T-cell (primary cell): ENCODE measurements at regions not wholly inside any gene's neighbourhood (a gene's known extent, or its start where the extent isn't known, plus 50 kb on each side); places are given as distances from the start of the nearest gene placed in this dataset.
"Not testable (repeated sequence)": the region's sequence is repeated elsewhere in the genome, so short reads cannot be mapped to it uniquely, and the experiment has no call there.

ENCODE experiments used
- ATAC-seq, 4 experiments: fragments of 200-7000 bp in 3 of 4; fragments of 150-1000 bp in 1 of 4; cut with Tn5 transposase; replicated peaks in 1 of 4; 1 replicate in 3 of 4; 2 replicates in 1 of 4; pipeline ENCODE4 v1.10.0; 2021; ENCODE audit warnings: moderate library complexity in 3 of 4, mild to moderate bottlenecking in 2 of 4, moderate number of reproducible peaks in 1 of 4
- CTCF ChIA-PET, 2 donors: fragments of 300-600 bp; sonication (Branson Sonifier 250); formaldehyde crosslinking; loops; one replicate each; lab custom pipeline; 2022; ENCODE audit warnings: antibody characterized with exemption in 2 of 2; lab: Charles Lee
- POLR2A ChIA-PET, 2 donors: fragments of 300-600 bp; sonication (Branson Sonifier 250); formaldehyde crosslinking; loops; one replicate each; lab custom pipeline; 2022; ENCODE audit warnings: antibody characterized with exemption in 2 of 2; lab: Charles Lee
- DNase-seq, 35 experiments: peaks; one replicate each; pipeline versions ENCODE4 v3.0.0 to v3.0.0-alpha.2; 2013 to 2023
- H3K27ac ChIP-seq: one replicate; pipeline ENCODE4 v1.5.1; 2013; ENCODE audit warnings: low read length
- H3K27me3 ChIP-seq, 2 experiments: replicated peaks in 1 of 2; 1 replicate in 1 of 2; 2 replicates in 1 of 2; pipeline versions ENCODE4 v1.6.1 to v1.7.0; 2013; ENCODE audit warnings: low read length in 1 of 2, mixed read lengths in 1 of 2; ENCODE audit not compliant: control insufficient read depth in 2 of 2, insufficient read depth in 2 of 2; ENCODE audit errors: extremely low read depth in 1 of 2
- H3K36me3 ChIP-seq, 2 donors: 1 replicate in 1 of 2; 2 replicates in 1 of 2; pipeline versions ENCODE4 v1.6.1 to v1.7.0; 2013; ENCODE audit warnings: low read length in 1 of 2; ENCODE audit not compliant: control insufficient read depth in 2 of 2, insufficient read depth in 1 of 2; ENCODE audit errors: extremely low read depth in 1 of 2
- H3K4me1 ChIP-seq, 2 experiments: 1 replicate in 1 of 2; 2 replicates in 1 of 2; pipeline versions ENCODE4 v1.6.1 to v1.7.0; 2013; ENCODE audit warnings: low read length in 2 of 2, mixed read lengths in 1 of 2; ENCODE audit not compliant: insufficient read depth in 2 of 2, control insufficient read depth in 1 of 2; ENCODE audit errors: extremely low read depth in 1 of 2
- H3K4me3 ChIP-seq, 2 donors: 1 replicate in 1 of 2; 2 replicates in 1 of 2; pipeline versions ENCODE4 v1.5.1 to v1.7.0; 2013; ENCODE audit warnings: mild to moderate bottlenecking in 2 of 2, low read length in 1 of 2, moderate library complexity in 1 of 2; ENCODE audit not compliant: control insufficient read depth in 1 of 2; ENCODE audit errors: extremely low read depth in 1 of 2
- H3K9me3 ChIP-seq: 2 replicates; pipeline ENCODE4 v1.7.0; 2013
- H3K27ac Mint-ChIP-seq, 2 donors: one replicate each; pipeline ENCODE4 v1.8.0; 2020 to 2021; ENCODE audit warnings: mild to moderate bottlenecking in 2 of 2, mixed read lengths in 2 of 2
- H3K27me3 Mint-ChIP-seq, 2 donors: one replicate each; pipeline ENCODE4 v1.8.0; 2021 to 2022; ENCODE audit warnings: mixed read lengths in 2 of 2
- H3K36me3 Mint-ChIP-seq: one replicate; pipeline ENCODE4 v1.8.0; 2021; ENCODE audit warnings: mixed read lengths
- H3K4me1 Mint-ChIP-seq, 3 donors: one replicate each; pipeline ENCODE4 v1.8.0; 2020 to 2022; ENCODE audit warnings: mixed read lengths in 3 of 3, mild to moderate bottlenecking in 1 of 3
- H3K4me3 Mint-ChIP-seq, 3 donors: one replicate each; pipeline ENCODE4 v1.8.0; 2020 to 2022; ENCODE audit warnings: mild to moderate bottlenecking in 3 of 3, mixed read lengths in 3 of 3, moderate library complexity in 3 of 3
- H3K9me3 Mint-ChIP-seq, 3 donors: one replicate each; pipeline ENCODE4 v1.8.0; 2020 to 2022; ENCODE audit warnings: mixed read lengths in 3 of 3
- WGBS: methylation state at CpG from one replicate; pipeline ENCODE4 v1.1.5; 2013; ENCODE audit warnings: missing lambda C conversion rate; ENCODE audit not compliant: insufficient coverage; 5-methylcytosine and 5-hydroxymethylcytosine counted together

DNA sequence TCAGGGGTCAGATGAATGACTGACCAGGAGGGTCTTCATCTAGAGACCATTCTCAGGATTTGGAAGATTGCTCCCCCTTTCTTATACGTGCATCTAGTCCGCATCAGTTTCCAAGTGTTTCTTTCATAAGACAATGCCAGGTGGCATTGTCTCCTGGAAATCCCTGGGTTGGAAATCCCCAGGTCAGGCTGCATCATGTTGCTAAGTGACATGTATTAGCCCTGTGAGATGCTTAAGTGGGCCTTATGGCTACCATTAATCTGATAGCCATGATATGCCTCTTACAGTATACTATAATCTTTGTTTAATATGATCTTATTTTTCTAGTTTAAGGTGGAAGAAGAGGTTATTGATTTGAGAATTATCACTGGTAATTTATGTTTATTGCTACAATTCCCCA, 92.8 kb downstream of the DIO3 start:
- no CpG with 5 or more reads among the region's 2 CpGs for WGBS
- peaks cover 0 to 3% of the 10 kb centered on the region in 2 experiments for H3K27me3 ChIP-seq
- Mint-ChIP-seq H3K4me1 (no peaks in the 10 kb centered on the region), H3K27ac (no peak overlapping the region), H3K27me3 (peaks cover 36 to 37% of the 10 kb centered on the region in 2 donors), H3K9me3 (peaks cover 0 to 10% (median 6%) of the 10 kb centered on the region in 3 donors), H3K36me3 (no peaks in the 10 kb centered on the region), H3K4me3 (no peak overlapping the region)
- CTCF ChIA-PET: no interaction called here
- POLR2A ChIA-PET: no interaction called here
- no peaks in the 10 kb centered on the region for H3K36me3 ChIP-seq
- H3K4me3 ChIP-seq: no peak overlapping the region
- H3K27ac ChIP-seq: no peak overlapping the region
- ATAC-seq (no peak), DNase-seq (no peak)
- no peaks in the 10 kb centered on the region for H3K9me3 ChIP-seq
- no peaks in the 10 kb centered on the region for H3K4me1 ChIP-seq

DNA sequence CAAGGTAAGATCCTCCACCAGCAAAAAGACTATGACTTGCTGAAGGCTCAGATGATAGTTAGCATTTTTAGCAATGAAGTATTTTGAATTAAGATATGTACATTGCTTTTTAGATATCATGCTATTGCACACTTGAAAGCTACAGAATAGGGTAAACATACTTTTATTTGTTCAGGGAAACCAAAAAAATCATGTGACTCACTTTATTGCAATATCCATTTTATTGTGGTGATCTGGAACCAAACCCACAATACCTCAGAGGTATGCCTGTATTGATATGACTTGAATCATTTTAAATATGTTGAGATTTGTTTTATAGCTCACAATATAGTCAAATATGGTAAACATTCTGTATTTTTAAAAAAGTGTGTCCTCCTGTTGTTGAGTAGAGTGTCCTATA, 96.1 kb downstream of the DIO3 start:
- POLR2A ChIA-PET: no interaction called here
- Histone ChIP-seq H3K9me3 (no peaks in the 10 kb centered on the region), H3K4me3 (no peak overlapping the region), H3K27ac (no peak overlapping the region), H3K36me3 (no peaks in the 10 kb centered on the region), H3K4me1 (no peaks in the 10 kb centered on the region), H3K27me3 (peaks cover 0 to 3% of the 10 kb centered on the region in 2 experiments)
- Mint-ChIP-seq H3K36me3 (no peaks in the 10 kb centered on the region), H3K4me3 (no peak overlapping the region), H3K9me3 (no peaks in the 10 kb centered on the region), H3K27me3 (peaks cover 36 to 41% of the 10 kb centered on the region in 2 donors), H3K27ac (no peak overlapping the region), H3K4me1 (no peaks in the 10 kb centered on the region)
- ATAC-seq (no peak), DNase-seq (no peak)
- CTCF ChIA-PET: no interaction called here

DNA sequence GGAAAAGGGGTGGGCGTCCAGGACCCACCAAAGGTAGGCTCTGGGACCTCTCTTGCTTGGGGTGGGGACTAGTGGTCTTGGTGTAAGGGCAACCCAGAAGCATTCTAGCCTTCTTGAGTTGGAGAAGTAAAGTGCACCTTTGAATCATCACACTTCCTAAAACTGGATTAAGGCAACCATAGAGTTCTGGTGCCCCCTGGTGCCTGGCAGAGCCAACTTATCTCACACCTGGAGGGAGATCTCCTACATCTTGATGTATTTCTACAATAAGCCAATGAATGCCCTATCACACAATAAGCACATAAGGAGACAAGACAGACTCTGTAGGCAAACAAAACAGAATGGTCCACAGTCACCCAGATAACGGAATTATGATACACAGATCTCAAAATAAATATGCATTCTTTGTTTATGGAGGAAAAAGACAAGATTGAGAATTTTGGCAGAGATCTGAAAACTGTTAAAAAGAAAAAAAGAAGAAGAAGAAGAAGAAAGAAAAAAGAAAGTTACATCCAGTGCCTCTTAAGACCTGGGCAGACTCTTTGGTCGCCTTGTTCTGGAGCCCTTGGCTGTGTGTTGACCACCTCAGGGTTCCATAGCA, 95.9 kb upstream of the PPP2R5C start:
- peak in 17 of 35 experiments; percentile 2 to 42 (median 10) for DNase-seq
- H3K36me3 Mint-ChIP-seq: peaks cover 6% of the 10 kb centered on the region
- H3K9me3 Mint-ChIP-seq: peaks cover 6 to 21% (median 16%) of the 10 kb centered on the region in 3 donors

DNA sequence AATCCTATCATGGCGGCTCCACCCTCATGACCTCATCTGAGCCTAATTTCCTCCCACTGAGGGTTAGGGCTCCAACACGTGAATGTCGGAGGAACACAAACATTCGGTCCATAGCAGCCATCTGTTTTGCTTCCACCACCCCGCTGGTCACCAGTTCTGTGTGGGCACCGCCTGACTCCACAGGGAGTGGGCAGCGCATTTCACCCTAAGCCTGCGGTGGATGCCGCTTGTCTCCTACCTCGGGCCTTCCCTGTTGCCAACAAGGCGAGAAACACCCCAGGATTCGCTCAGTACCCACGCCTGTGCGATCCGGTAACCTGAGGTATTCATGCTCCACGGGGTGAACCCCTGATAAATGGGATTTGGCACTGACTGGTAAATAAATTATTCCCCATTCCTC, 95.2 kb upstream of the PPP2R5C start:
- Mint-ChIP-seq H3K4me1 (no peaks in the 10 kb centered on the region), H3K36me3 (peaks cover 6% of the 10 kb centered on the region), H3K27ac (no peak overlapping the region), H3K9me3 (peaks cover 9 to 26% (median 16%) of the 10 kb centered on the region in 3 donors), H3K4me3 (no peak overlapping the region), H3K27me3 (peaks cover 39 to 40% of the 10 kb centered on the region in 2 donors)
- Histone ChIP-seq H3K4me3 (no peak overlapping the region), H3K4me1 (no peaks in the 10 kb centered on the region), H3K27ac (no peak overlapping the region), H3K9me3 (peaks cover 3% of the 10 kb centered on the region), H3K36me3 (no peaks in the 10 kb centered on the region), H3K27me3 (peaks cover 0 to 27% of the 10 kb centered on the region in 2 experiments)
- ChIA-PET POLR2A (no interaction called here), CTCF (no interaction called here)
- WGBS: 80% methylated on average over 9 of the region's 16 CpGs
- DNase-seq (no peak), ATAC-seq (no peak)

More for the DNA sequence above, 95.9 kb upstream of the PPP2R5C start:
- H3K4me1 Mint-ChIP-seq: no peaks in the 10 kb centered on the region
- Histone ChIP-seq H3K27ac (no peak overlapping the region), H3K27me3 (peaks cover 0 to 27% of the 10 kb centered on the region in 2 experiments), H3K4me1 (no peaks in the 10 kb centered on the region), H3K4me3 (no peak overlapping the region), H3K36me3 (no peaks in the 10 kb centered on the region), H3K9me3 (peaks cover 3% of the 10 kb centered on the region)
- H3K27me3 Mint-ChIP-seq: peaks cover 37 to 39% of the 10 kb centered on the region in 2 donors
- H3K4me3 Mint-ChIP-seq: no peak overlapping the region
- WGBS: 71% methylated on average over 1 of the region's 3 CpGs
- CTCF ChIA-PET: no interaction called here
- peak in 1 of 4 experiments; percentile 16 for ATAC-seq
- H3K27ac Mint-ChIP-seq: no peak overlapping the region
- POLR2A ChIA-PET: no interaction called here

DNA sequence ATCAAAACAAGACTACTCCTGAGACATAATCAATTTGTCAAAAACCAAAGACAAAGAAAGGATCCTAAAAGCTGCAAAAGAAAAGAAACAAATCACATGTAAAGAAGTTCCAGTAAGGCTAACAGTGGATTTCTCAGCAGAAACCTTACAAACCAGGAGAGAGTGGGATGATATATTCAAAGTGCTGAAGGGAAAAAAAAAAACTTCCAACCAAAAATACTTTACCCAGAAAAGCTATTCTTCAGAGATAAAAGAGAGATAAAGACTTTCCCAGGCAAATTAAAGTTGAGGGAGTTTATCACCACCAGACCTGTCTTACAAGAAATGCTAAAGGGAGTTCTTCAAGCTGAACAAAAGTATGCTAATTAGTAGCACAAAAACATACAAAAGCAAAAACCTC, 91.9 kb upstream of the PPP2R5C start:
- DNase-seq (no peak), ATAC-seq (no peak)
- peaks cover 2 to 27% of the 10 kb centered on the region in 2 experiments for H3K27me3 ChIP-seq
- Mint-ChIP-seq H3K27me3 (peaks cover 37 to 40% of the 10 kb centered on the region in 2 donors), H3K4me1 (no peaks in the 10 kb centered on the region), H3K36me3 (peaks cover 9% of the 10 kb centered on the region), H3K27ac (no peak overlapping the region), H3K4me3 (no peak overlapping the region), H3K9me3 (peaks cover 12 to 38% (median 21%) of the 10 kb centered on the region in 3 donors)
- H3K9me3 ChIP-seq: peaks cover 3% of the 10 kb centered on the region
- no peaks in the 10 kb centered on the region for H3K4me1 ChIP-seq
- ChIA-PET POLR2A (no interaction called here), CTCF (no interaction called here)
- no peak overlapping the region for H3K4me3 ChIP-seq
- no peaks in the 10 kb centered on the region for H3K36me3 ChIP-seq
- H3K27ac ChIP-seq: no peak overlapping the region

DNA sequence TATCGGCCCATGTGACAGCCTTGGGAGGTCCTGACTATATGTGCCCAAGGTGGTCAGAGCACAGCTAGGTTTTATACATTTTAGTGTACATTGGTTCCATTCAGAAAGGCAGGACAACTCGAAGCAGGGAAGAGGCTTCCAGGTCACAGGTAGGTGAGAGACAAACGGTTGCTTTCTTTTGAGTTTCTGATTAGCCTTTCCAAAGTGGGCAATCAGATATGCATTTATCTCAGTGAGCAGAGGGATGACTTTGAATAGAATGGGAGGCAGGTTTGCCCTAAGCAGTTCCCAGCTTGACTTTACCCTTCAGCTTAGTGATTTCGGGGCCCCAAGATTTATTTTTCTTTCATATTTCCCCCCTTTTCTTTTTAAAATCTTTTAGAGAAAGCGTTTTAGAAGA, 87.6 kb upstream of the PPP2R5C start:
- H3K9me3 Mint-ChIP-seq: peaks cover 12 to 32% (median 19%) of the 10 kb centered on the region in 3 donors
- H3K4me1 ChIP-seq: no peaks in the 10 kb centered on the region
- peaks cover 3% of the 10 kb centered on the region for H3K9me3 ChIP-seq
- CTCF ChIA-PET: no interaction called here
- no peak overlapping the region for H3K27ac Mint-ChIP-seq
- no peaks in the 10 kb centered on the region for H3K4me1 Mint-ChIP-seq
- no peaks in the 10 kb centered on the region for H3K36me3 ChIP-seq
- H3K27me3 Mint-ChIP-seq: peaks cover 13 to 21% of the 10 kb centered on the region in 2 donors
- H3K4me3 ChIP-seq: no peak overlapping the region
- no peak overlapping the region for H3K4me3 Mint-ChIP-seq
- no peak overlapping the region for H3K27ac ChIP-seq
- H3K27me3 ChIP-seq: peaks cover 2 to 3% of the 10 kb centered on the region in 2 experiments
- DNase-seq (no peak), ATAC-seq (no peak)
- WGBS: 75% methylated on average over 2 of the region's 5 CpGs
- POLR2A ChIA-PET: no interaction called here
- H3K36me3 Mint-ChIP-seq: peaks cover 9% of the 10 kb centered on the region

DNA sequence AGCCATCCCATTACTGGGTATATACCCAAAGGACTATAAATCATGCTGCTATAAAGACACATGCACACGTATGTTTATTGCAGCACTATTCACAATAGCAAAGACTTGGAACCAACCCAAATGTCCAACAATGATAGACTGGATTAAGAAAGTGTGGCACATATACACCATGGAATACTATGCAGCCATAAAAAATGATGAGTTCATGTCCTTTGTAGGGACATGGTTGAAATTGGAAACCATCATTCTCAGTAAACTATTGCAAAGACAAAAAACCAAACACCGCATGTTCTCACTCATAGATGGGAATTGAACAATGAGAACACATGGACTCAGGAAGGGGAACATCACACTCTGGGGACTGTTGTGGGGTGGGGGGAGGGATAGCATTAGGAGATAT, 85.7 kb upstream of the PPP2R5C start:
- H3K27ac Mint-ChIP-seq, H3K36me3 ChIP-seq, H3K4me3 ChIP-seq, H3K4me1 Mint-ChIP-seq, ATAC-seq, CTCF ChIA-PET, H3K27me3 ChIP-seq, H3K4me3 Mint-ChIP-seq, H3K36me3 Mint-ChIP-seq, POLR2A ChIA-PET, H3K9me3 ChIP-seq, DNase-seq, H3K4me1 ChIP-seq, H3K27ac ChIP-seq: not testable (repeated sequence)
- H3K9me3 Mint-ChIP-seq: peaks cover 5 to 15% (median 6%) of the 10 kb centered on the region in 3 donors
- H3K27me3 Mint-ChIP-seq: peaks cover 10 to 11% of the 10 kb centered on the region in 2 donors
- no CpG with 5 or more reads among the region's 2 CpGs for WGBS
